H1 (cell line): ENCODE measurements at regions not wholly inside any gene's neighbourhood (a gene's known extent, or its start where the extent isn't known, plus 50 kb on each side); places are given as distances from the start of the nearest gene placed in this dataset.

ENCODE experiments used
- CTCF ChIA-PET: fragments of 300-600 bp; sonication (Branson Sonifier 250); formaldehyde crosslinking; loops from one replicate; lab custom pipeline; 2021; ENCODE audit not compliant: partially characterized antibody; lab: Charles Lee
- POLR2A ChIA-PET: fragments of 300-600 bp; sonication (Branson Sonifier 250); formaldehyde crosslinking; loops from one replicate; lab custom pipeline; 2021; ENCODE audit warnings: inconsistent platforms; ENCODE audit not compliant: partially characterized antibody; lab: Charles Lee
- DNase-seq, 2 experiments: peaks; one replicate each; pipeline versions ENCODE4 v3.0.0 to v3.0.0-alpha.2; 2010 to 2022; ENCODE audit warnings: low spot score in 2 of 2, low read depth in 1 of 2, mixed read lengths in 1 of 2
- FAIRE-seq: peaks from 2 replicates; lab custom pipeline; 2011; peaks lifted over from hg19 to GRCh38; lab: Jason Lieb, UNC
- H2AFZ ChIP-seq: 2 replicates; pipeline ENCODE4 v1.8.1; 2012; ENCODE audit warnings: low read length, inconsistent platforms
- H2AK5ac ChIP-seq: 2 replicates; pipeline ENCODE4 v1.6.1; 2013; ENCODE audit warnings: low read depth, low read length
- H2BK120ac ChIP-seq: replicated peaks from 2 replicates; pipeline ENCODE3; 2013; ENCODE audit warnings: low read depth, low read length, inconsistent platforms
- H2BK12ac ChIP-seq: 2 replicates; pipeline ENCODE4 v1.6.1; 2013; ENCODE audit warnings: low read depth, low read length
- H2BK15ac ChIP-seq: 2 replicates; pipeline ENCODE4 v1.6.1; 2013; ENCODE audit warnings: low read length
- H2BK20ac ChIP-seq: 2 replicates; pipeline ENCODE4 v1.6.1; 2013; ENCODE audit warnings: low read length
- H2BK5ac ChIP-seq: 2 replicates; pipeline ENCODE4 v1.6.1; 2013; ENCODE audit warnings: low read depth, low read length
- H3K14ac ChIP-seq: 2 replicates; pipeline ENCODE4 v1.6.1; 2013; ENCODE audit warnings: inconsistent platforms; ENCODE audit not compliant: insufficient read length
- H3K18ac ChIP-seq: 2 replicates; pipeline ENCODE4 v1.6.1; 2013; ENCODE audit warnings: low read length; ENCODE audit errors: extremely low read depth
- H3K23ac ChIP-seq: 2 replicates; pipeline ENCODE4 v1.6.1; 2013; ENCODE audit warnings: inconsistent platforms; ENCODE audit not compliant: insufficient read length
- H3K23me2 ChIP-seq: 2 replicates; pipeline ENCODE4 v1.6.1; 2013; ENCODE audit warnings: low read depth, low read length
- H3K27ac ChIP-seq: 2 replicates; pipeline ENCODE4 v1.6.1; 2011; ENCODE audit warnings: low read depth, low read length, inconsistent platforms
- H3K27me3 ChIP-seq, 4 experiments: replicated peaks in 1 of 4; 1 replicate in 1 of 4; 2 replicates in 3 of 4; pipeline versions ENCODE4 v1.6.1 to v1.8.1; 2011 to 2013; ENCODE audit warnings: low read length in 3 of 4, mild to moderate bottlenecking in 3 of 4, inconsistent platforms in 2 of 4, mixed read lengths in 2 of 4, moderate library complexity in 1 of 4; ENCODE audit not compliant: control insufficient read depth in 3 of 4, insufficient read depth in 3 of 4; ENCODE audit errors: extremely low read depth in 1 of 4
- H3K36me3 ChIP-seq, 4 experiments: 2 replicates each; pipeline versions ENCODE4 v1.6.1 to v1.8.1; 2011 to 2013; ENCODE audit warnings: mild to moderate bottlenecking in 4 of 4, low read length in 3 of 4, moderate library complexity in 2 of 4, control low read depth in 1 of 4, inconsistent platforms in 1 of 4; ENCODE audit not compliant: insufficient read depth in 4 of 4, control insufficient read depth in 2 of 4
- H3K4ac ChIP-seq: replicated peaks from 2 replicates; pipeline ENCODE3; 2013; ENCODE audit warnings: low read length, low read depth, mixed read lengths, inconsistent platforms; ENCODE audit not compliant: insufficient read length
- H3K4me1 ChIP-seq, 4 experiments: replicated peaks in 1 of 4; 1 replicate in 1 of 4; 2 replicates in 3 of 4; pipeline versions ENCODE4 v1.6.1 to v1.8.1; 2011 to 2013; ENCODE audit warnings: low read length in 3 of 4, inconsistent platforms in 2 of 4, mixed read lengths in 1 of 4; ENCODE audit not compliant: insufficient read depth in 4 of 4, control insufficient read depth in 3 of 4
- H3K4me2 ChIP-seq, 2 experiments: 2 replicates each; pipeline versions ENCODE4 v1.6.1 to v1.8.1; 2011 to 2013; ENCODE audit warnings: low read depth in 2 of 2, low read length in 2 of 2, control low read depth in 1 of 2, inconsistent platforms in 1 of 2, mild to moderate bottlenecking in 1 of 2; ENCODE audit not compliant: insufficient read depth in 1 of 2
- H3K4me3 ChIP-seq, 4 experiments: fragments of 200-600, 300-600 bp in 1 of 4; sonication (generic), shearing (Covaris generic), sonication (Bioruptor Twin) in 1 of 4; 2 replicates each; pipeline versions ENCODE4 v1.5.1 to v1.8.1; 2011 to 2016; ENCODE audit warnings: low read length in 4 of 4, low read depth in 3 of 4, control low read depth in 2 of 4, inconsistent platforms in 2 of 4, mild to moderate bottlenecking in 2 of 4, mixed read lengths in 1 of 4, moderate library complexity in 1 of 4; ENCODE audit not compliant: insufficient read depth in 2 of 4; ENCODE audit errors: extremely low read depth in 1 of 4
- H3K56ac ChIP-seq: replicated peaks from 2 replicates; pipeline ENCODE3; 2013; ENCODE audit warnings: low read depth, mild to moderate bottlenecking, mixed read lengths, low read length, inconsistent platforms; ENCODE audit not compliant: insufficient read length
- H3K79me1 ChIP-seq: 2 replicates; pipeline ENCODE4 v1.6.1; 2013; ENCODE audit warnings: low read depth, low read length, control low read depth
- H3K79me2 ChIP-seq, 2 experiments: 2 replicates each; pipeline versions ENCODE4 v1.6.1 to v1.8.1; 2012 to 2013; ENCODE audit warnings: low read length in 2 of 2, mild to moderate bottlenecking in 2 of 2, inconsistent platforms in 1 of 2; ENCODE audit not compliant: insufficient read depth in 2 of 2, control insufficient read depth in 1 of 2
- H3K9ac ChIP-seq, 4 experiments: replicated peaks in 1 of 4; 1 replicate in 1 of 4; 2 replicates in 3 of 4; pipeline versions ENCODE4 v1.6.1 to v1.8.1; 2011 to 2013; ENCODE audit warnings: low read depth in 3 of 4, low read length in 3 of 4, control low read depth in 2 of 4, mild to moderate bottlenecking in 2 of 4, moderate library complexity in 2 of 4, inconsistent platforms in 1 of 4; ENCODE audit errors: extremely low read depth in 1 of 4
- H3K9me3 ChIP-seq, 2 experiments: 2 replicates each; pipeline versions ENCODE4 v1.6.1 to v1.8.1; 2012 to 2013; ENCODE audit warnings: mild to moderate bottlenecking in 2 of 2, moderate library complexity in 2 of 2, control low read depth in 1 of 2, inconsistent platforms in 1 of 2, low read depth in 1 of 2, low read length in 1 of 2, mixed read lengths in 1 of 2; ENCODE audit not compliant: insufficient read depth in 2 of 2
- H4K20me1 ChIP-seq, 2 experiments: replicated peaks in 1 of 2; 2 replicates each; pipeline versions ENCODE3 to v1.8.1; 2011 to 2013; ENCODE audit warnings: inconsistent platforms in 2 of 2, low read length in 2 of 2, mild to moderate bottlenecking in 1 of 2; ENCODE audit not compliant: insufficient read depth in 2 of 2, control insufficient read depth in 1 of 2
- H4K5ac ChIP-seq: 2 replicates; pipeline ENCODE4 v1.6.1; 2013; ENCODE audit warnings: low read length, low read depth, mixed read lengths, inconsistent platforms; ENCODE audit not compliant: insufficient read length
- H4K8ac ChIP-seq: 2 replicates; pipeline ENCODE4 v1.8.0; 2013; ENCODE audit warnings: mild to moderate bottlenecking, moderate library complexity, low read length, inconsistent platforms; ENCODE audit not compliant: insufficient read depth; ENCODE audit errors: extremely low read depth
- H4K91ac ChIP-seq: replicated peaks from 2 replicates; pipeline ENCODE3; 2013; ENCODE audit warnings: low read length, mixed read lengths, inconsistent platforms; ENCODE audit not compliant: insufficient read length
- WGBS, 2 experiments: shearing (Covaris generic) in 1 of 2; methylation state at CpG; one replicate each; pipeline versions ENCODE4 v1.1.6 to v1.1.7; 2013 to 2015; ENCODE audit warnings: low lambda C conversion rate in 2 of 2, mixed read lengths in 2 of 2, inconsistent platforms in 1 of 2, low coverage in 1 of 2, missing lambda C conversion rate in 1 of 2; ENCODE audit not compliant: insufficient replicate concordance in 2 of 2, insufficient coverage in 1 of 2, insufficient read length in 1 of 2; ENCODE audit errors: extremely low coverage in 1 of 2, missing lambda C conversion rate in 1 of 2; 5-methylcytosine and 5-hydroxymethylcytosine counted together
- TF ChIP-seq, protein P1 (sequence below): fragments of 300-600 bp; sonication (generic); IDR thresholded peaks from 2 replicates; pipeline ENCODE4 v1.7.1; 2012; ENCODE audit warnings: low read length, moderate library complexity, mild to moderate bottlenecking, inconsistent platforms; ENCODE audit not compliant: insufficient replicate concordance

DNA sequence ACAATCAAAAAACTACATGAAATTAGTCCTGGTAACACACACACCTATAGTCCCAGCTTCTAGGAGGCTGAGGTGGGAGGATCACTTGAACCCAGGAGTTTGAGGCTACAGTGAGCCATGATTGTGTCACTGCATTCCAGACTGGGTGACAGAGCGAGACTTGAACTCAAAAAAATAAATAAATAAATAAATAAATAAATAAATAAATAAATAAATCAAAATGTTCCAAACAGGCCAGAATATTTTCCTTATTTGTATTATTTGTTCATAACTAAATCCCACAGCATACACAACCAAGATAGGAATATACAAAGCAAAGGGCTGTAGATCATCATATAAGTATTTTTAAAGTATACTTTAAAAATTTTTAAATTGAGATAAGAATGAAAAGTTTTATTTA lies 537.2 kb upstream of the CDH8 start:
- no peaks in the 10 kb centered on the region for H3K23me2 ChIP-seq
- H4K5ac ChIP-seq, result no peak overlapping the region
- H3K4me3 ChIP-seq, result no peak overlapping the region
- H2BK12ac ChIP-seq, result no peak overlapping the region
- no peak overlapping the region for H3K56ac ChIP-seq
- no peaks in the 10 kb centered on the region for H3K27me3 ChIP-seq
- H3K9me3 ChIP-seq, result no peaks in the 10 kb centered on the region
- no peak overlapping the region for H4K91ac ChIP-seq
- no peak overlapping the region for H3K23ac ChIP-seq
- no peak overlapping the region for H3K18ac ChIP-seq
- H2BK5ac ChIP-seq, result no peak overlapping the region
- H2BK20ac ChIP-seq, result no peak overlapping the region
- ChIA-PET POLR2A (no interaction called here), CTCF (no interaction called here)
- FAIRE-seq, result no peak
- no peaks in the 10 kb centered on the region for H4K20me1 ChIP-seq
- H3K27ac ChIP-seq, result no peak overlapping the region
- no peak for DNase-seq
- H2AFZ ChIP-seq, result no peak overlapping the region
- H3K36me3 ChIP-seq, result no peaks in the 10 kb centered on the region
- H4K8ac ChIP-seq, result no peak overlapping the region
- 93% methylated on average over 1 of the region's 1 CpG; no CpG with 5 or more reads in 1 of the 2 experiments for WGBS, 2 experiments
- H3K9ac ChIP-seq, result no peak overlapping the region
- no peaks in the 10 kb centered on the region for H3K79me1 ChIP-seq
- H2AK5ac ChIP-seq, result no peak overlapping the region
- H3K14ac ChIP-seq, result no peak overlapping the region
- no peak overlapping the region for H2BK120ac ChIP-seq
- H3K4me1 ChIP-seq, result no peaks in the 10 kb centered on the region
- no peaks in the 10 kb centered on the region for H3K79me2 ChIP-seq
- H3K4ac ChIP-seq, result no peak overlapping the region
- no peak overlapping the region for H3K4me2 ChIP-seq
- no peak overlapping the region for H2BK15ac ChIP-seq
- TF ChIP-seq, protein P1, sequence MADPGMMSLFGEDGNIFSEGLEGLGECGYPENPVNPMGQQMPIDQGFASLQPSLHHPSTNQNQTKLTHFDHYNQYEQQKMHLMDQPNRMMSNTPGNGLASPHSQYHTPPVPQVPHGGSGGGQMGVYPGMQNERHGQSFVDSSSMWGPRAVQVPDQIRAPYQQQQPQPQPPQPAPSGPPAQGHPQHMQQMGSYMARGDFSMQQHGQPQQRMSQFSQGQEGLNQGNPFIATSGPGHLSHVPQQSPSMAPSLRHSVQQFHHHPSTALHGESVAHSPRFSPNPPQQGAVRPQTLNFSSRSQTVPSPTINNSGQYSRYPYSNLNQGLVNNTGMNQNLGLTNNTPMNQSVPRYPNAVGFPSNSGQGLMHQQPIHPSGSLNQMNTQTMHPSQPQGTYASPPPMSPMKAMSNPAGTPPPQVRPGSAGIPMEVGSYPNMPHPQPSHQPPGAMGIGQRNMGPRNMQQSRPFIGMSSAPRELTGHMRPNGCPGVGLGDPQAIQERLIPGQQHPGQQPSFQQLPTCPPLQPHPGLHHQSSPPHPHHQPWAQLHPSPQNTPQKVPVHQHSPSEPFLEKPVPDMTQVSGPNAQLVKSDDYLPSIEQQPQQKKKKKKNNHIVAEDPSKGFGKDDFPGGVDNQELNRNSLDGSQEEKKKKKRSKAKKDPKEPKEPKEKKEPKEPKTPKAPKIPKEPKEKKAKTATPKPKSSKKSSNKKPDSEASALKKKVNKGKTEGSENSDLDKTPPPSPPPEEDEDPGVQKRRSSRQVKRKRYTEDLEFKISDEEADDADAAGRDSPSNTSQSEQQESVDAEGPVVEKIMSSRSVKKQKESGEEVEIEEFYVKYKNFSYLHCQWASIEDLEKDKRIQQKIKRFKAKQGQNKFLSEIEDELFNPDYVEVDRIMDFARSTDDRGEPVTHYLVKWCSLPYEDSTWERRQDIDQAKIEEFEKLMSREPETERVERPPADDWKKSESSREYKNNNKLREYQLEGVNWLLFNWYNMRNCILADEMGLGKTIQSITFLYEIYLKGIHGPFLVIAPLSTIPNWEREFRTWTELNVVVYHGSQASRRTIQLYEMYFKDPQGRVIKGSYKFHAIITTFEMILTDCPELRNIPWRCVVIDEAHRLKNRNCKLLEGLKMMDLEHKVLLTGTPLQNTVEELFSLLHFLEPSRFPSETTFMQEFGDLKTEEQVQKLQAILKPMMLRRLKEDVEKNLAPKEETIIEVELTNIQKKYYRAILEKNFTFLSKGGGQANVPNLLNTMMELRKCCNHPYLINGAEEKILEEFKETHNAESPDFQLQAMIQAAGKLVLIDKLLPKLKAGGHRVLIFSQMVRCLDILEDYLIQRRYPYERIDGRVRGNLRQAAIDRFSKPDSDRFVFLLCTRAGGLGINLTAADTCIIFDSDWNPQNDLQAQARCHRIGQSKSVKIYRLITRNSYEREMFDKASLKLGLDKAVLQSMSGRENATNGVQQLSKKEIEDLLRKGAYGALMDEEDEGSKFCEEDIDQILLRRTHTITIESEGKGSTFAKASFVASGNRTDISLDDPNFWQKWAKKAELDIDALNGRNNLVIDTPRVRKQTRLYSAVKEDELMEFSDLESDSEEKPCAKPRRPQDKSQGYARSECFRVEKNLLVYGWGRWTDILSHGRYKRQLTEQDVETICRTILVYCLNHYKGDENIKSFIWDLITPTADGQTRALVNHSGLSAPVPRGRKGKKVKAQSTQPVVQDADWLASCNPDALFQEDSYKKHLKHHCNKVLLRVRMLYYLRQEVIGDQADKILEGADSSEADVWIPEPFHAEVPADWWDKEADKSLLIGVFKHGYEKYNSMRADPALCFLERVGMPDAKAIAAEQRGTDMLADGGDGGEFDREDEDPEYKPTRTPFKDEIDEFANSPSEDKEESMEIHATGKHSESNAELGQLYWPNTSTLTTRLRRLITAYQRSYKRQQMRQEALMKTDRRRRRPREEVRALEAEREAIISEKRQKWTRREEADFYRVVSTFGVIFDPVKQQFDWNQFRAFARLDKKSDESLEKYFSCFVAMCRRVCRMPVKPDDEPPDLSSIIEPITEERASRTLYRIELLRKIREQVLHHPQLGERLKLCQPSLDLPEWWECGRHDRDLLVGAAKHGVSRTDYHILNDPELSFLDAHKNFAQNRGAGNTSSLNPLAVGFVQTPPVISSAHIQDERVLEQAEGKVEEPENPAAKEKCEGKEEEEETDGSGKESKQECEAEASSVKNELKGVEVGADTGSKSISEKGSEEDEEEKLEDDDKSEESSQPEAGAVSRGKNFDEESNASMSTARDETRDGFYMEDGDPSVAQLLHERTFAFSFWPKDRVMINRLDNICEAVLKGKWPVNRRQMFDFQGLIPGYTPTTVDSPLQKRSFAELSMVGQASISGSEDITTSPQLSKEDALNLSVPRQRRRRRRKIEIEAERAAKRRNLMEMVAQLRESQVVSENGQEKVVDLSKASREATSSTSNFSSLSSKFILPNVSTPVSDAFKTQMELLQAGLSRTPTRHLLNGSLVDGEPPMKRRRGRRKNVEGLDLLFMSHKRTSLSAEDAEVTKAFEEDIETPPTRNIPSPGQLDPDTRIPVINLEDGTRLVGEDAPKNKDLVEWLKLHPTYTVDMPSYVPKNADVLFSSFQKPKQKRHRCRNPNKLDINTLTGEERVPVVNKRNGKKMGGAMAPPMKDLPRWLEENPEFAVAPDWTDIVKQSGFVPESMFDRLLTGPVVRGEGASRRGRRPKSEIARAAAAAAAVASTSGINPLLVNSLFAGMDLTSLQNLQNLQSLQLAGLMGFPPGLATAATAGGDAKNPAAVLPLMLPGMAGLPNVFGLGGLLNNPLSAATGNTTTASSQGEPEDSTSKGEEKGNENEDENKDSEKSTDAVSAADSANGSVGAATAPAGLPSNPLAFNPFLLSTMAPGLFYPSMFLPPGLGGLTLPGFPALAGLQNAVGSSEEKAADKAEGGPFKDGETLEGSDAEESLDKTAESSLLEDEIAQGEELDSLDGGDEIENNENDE, result no peak
